GM23338 (cell line): ENCODE measurements at regions not wholly inside any gene's neighbourhood (a gene's known extent, or its start where the extent isn't known, plus 50 kb on each side); places are given as distances from the start of the nearest gene placed in this dataset.

ENCODE experiments used
- ATAC-seq: fragments of 200-7000 bp; cut with Tn5 transposase; 3 replicates; pipeline ENCODE4 v1.9.1; 2020
- DNase-seq: peaks from one replicate; pipeline ENCODE4 v3.0.0-alpha.2; 2015; ENCODE audit warnings: low spot score
- H2AFZ ChIP-seq: fragments of 200-600 bp; sonication (generic); 2 replicates; pipeline ENCODE4 v1.8.0; 2016; ENCODE audit warnings: antibody characterized with exemption, mild to moderate bottlenecking, moderate library complexity
- H3F3A ChIP-seq: fragments of 200-600 bp; sonication (generic); replicated peaks from 2 replicates; pipeline ENCODE4 v1.8.0; 2017; ENCODE audit warnings: antibody characterized with exemption, mixed run types, low read depth
- H3K27ac ChIP-seq: fragments of 200-600 bp; sonication (generic); 2 replicates; pipeline ENCODE4 v1.6.1; 2016; ENCODE audit warnings: low read depth
- H3K27me3 ChIP-seq: fragments of 200-600 bp; sonication (generic); 2 replicates; pipeline ENCODE4 v1.8.0; 2016; ENCODE audit warnings: mild to moderate bottlenecking, mixed run types, moderate library complexity; ENCODE audit not compliant: insufficient read depth
- H3K36me3 ChIP-seq: fragments of 200-600 bp; sonication (generic); 2 replicates; pipeline ENCODE4 v1.8.0; 2016; ENCODE audit warnings: mild to moderate bottlenecking; ENCODE audit not compliant: insufficient read depth
- H3K4me1 ChIP-seq: fragments of 200-600 bp; sonication (generic); 2 replicates; pipeline ENCODE4 v1.8.0; 2016; ENCODE audit warnings: mild to moderate bottlenecking, moderate library complexity; ENCODE audit not compliant: insufficient read depth
- H3K4me2 ChIP-seq: fragments of 200-600 bp; sonication (generic); 2 replicates; pipeline ENCODE4 v1.7.1; 2017; ENCODE audit warnings: mixed run types
- H3K4me3 ChIP-seq: fragments of 200-600 bp; sonication (generic); 2 replicates; pipeline ENCODE4 v1.6.1; 2016; ENCODE audit warnings: mixed run types
- H3K79me2 ChIP-seq: fragments of 200-600 bp; sonication (generic); replicated peaks from 2 replicates; pipeline ENCODE4 v1.8.0; 2017; ENCODE audit warnings: mild to moderate bottlenecking; ENCODE audit not compliant: insufficient read depth
- H3K9me2 ChIP-seq: fragments of 200-600 bp; sonication (generic); 2 replicates; pipeline ENCODE4 v1.8.0; 2017; ENCODE audit not compliant: insufficient read depth
- H4K20me1 ChIP-seq: fragments of 200-600 bp; sonication (generic); replicated peaks from 2 replicates; pipeline ENCODE4 v1.8.0; 2017; ENCODE audit warnings: mild to moderate bottlenecking; ENCODE audit not compliant: insufficient read depth
- H3K27ac Mint-ChIP-seq: 2 replicates; pipeline ENCODE4 v1.8.0; 2020; ENCODE audit warnings: inconsistent platforms, mild to moderate bottlenecking, moderate library complexity, mixed read lengths
- H3K27me3 Mint-ChIP-seq: 3 replicates; pipeline ENCODE4 v1.8.0; 2022; ENCODE audit warnings: low read depth, mild to moderate bottlenecking, moderate library complexity, mixed read lengths, inconsistent platforms; ENCODE audit not compliant: insufficient read depth, poor library complexity
- H3K36me3 Mint-ChIP-seq: 3 replicates; pipeline ENCODE4 v1.8.0; 2021; ENCODE audit warnings: low read depth, mild to moderate bottlenecking, inconsistent platforms, moderate library complexity, mixed read lengths
- H3K4me1 Mint-ChIP-seq: 3 replicates; pipeline ENCODE4 v1.8.0; 2020; ENCODE audit warnings: mild to moderate bottlenecking, inconsistent platforms, mixed read lengths
- H3K4me3 Mint-ChIP-seq: 3 replicates; pipeline ENCODE4 v1.8.0; 2021; ENCODE audit warnings: moderate library complexity, mild to moderate bottlenecking, inconsistent platforms, mixed read lengths
- H3K9me3 Mint-ChIP-seq: 3 replicates; pipeline ENCODE4 v1.8.0; 2020; ENCODE audit warnings: moderate library complexity, mild to moderate bottlenecking, inconsistent platforms, mixed read lengths
- CREB1 ChIP-seq: fragments of 250-450 bp; sonication (Bioruptor Pico); IDR thresholded peaks from 2 replicates; pipeline ENCODE4 v1.5.0; 2020; ENCODE audit warnings: low read depth, mild to moderate bottlenecking, moderate library complexity
- CTCF ChIP-seq, 2 experiments: fragments of 200-600 bp in 1 of 2; sonication (generic) in 1 of 2; conservative IDR thresholded peaks; 2 replicates each; pipeline versions ENCODE4 v1.5.1 to v1.6.1; 2016 to 2017; ENCODE audit warnings: antibody characterized with exemption in 2 of 2, low read depth in 2 of 2, mild to moderate bottlenecking in 2 of 2, moderate library complexity in 1 of 2
- ETS1 ChIP-seq: IDR thresholded peaks from 2 replicates; pipeline ENCODE4 v1.6.1; 2016; ENCODE audit warnings: antibody characterized with exemption
- JUNB ChIP-seq: IDR thresholded peaks from one replicate; pipeline ENCODE4 v1.6.1; 2016; ENCODE audit warnings: antibody characterized with exemption; ENCODE audit not compliant: unreplicated experiment
- NANOG ChIP-seq: IDR thresholded peaks from 2 replicates; pipeline ENCODE4 v1.6.1; 2016; ENCODE audit warnings: antibody characterized with exemption, borderline replicate concordance
- POLR2AphosphoS5 ChIP-seq: IDR thresholded peaks from 2 replicates; pipeline ENCODE4 v1.6.1; 2016; ENCODE audit warnings: antibody characterized with exemption, low read depth
- STAT1 ChIP-seq: IDR thresholded peaks from one replicate; pipeline ENCODE4 v1.6.1; 2016; ENCODE audit warnings: antibody characterized with exemption; ENCODE audit not compliant: unreplicated experiment
- ZNF331 ChIP-seq: fragments of 250-450 bp; sonication (Bioruptor Pico); IDR thresholded peaks from 2 replicates; pipeline ENCODE4 v1.5.0; 2020; ENCODE audit warnings: low read depth, mild to moderate bottlenecking, moderate library complexity

GRCh38 chr1:83627045-83627444, 371.9 kb downstream of the TTLL7 start:
- Mint-ChIP-seq H3K9me3 (peaks cover 4% of the 10 kb centered on the region; the same call in 2 of the 3 replicates), H3K4me1 (peaks cover 17% of the 10 kb centered on the region; the same call in 2 of the 3 replicates), H3K27ac (no peak overlapping the region), H3K27me3 (peaks cover 7% of the 10 kb centered on the region), H3K36me3 (peaks cover 5% of the 10 kb centered on the region; the same call in 1 of the 3 replicates), H3K4me3 (no peak overlapping the region)
- Histone ChIP-seq H3K79me2 (no peaks in the 10 kb centered on the region), H3K36me3 (no peaks in the 10 kb centered on the region), H3K4me1 (0 out of 2 replicates have a peak, but pooled peaks cover 8% of the 10 kb centered on the region), H3K27me3 (no peaks in the 10 kb centered on the region), H2AFZ (no peak overlapping the region), H3K4me2 (no peak overlapping the region), H4K20me1 (no peaks in the 10 kb centered on the region), H3K27ac (no peak overlapping the region), H3K4me3 (no peak overlapping the region), H3F3A (no peaks in the 10 kb centered on the region), H3K9me2 (peaks cover 18% of the 10 kb centered on the region; the same call in 1 of the 2 replicates)
- ATAC-seq (no peak), DNase-seq (no peak)
- TF ChIP-seq STAT1 (no peak), JUNB (no peak), CTCF (conservative IDR thresholded peaks at IDR 0.05; ENCODE audit: low read depth in 2 of 2) (no peak), ETS1 (no peak)

GRCh38 chr1:83626603-83627002, 372.3 kb downstream of the TTLL7 start:
- DNase-seq (no peak), ATAC-seq (no peak)
- no peak overlapping the region for H3K4me3 ChIP-seq
- H4K20me1 ChIP-seq, result no peaks in the 10 kb centered on the region
- no peak overlapping the region for H3K4me3 Mint-ChIP-seq
- no peaks in the 10 kb centered on the region for H3K27me3 ChIP-seq
- no peak overlapping the region for H3K27ac ChIP-seq
- H3K36me3 ChIP-seq, result no peaks in the 10 kb centered on the region
- no peak overlapping the region for H3K4me2 ChIP-seq
- no peak overlapping the region for H3K27ac Mint-ChIP-seq
- H3K9me3 Mint-ChIP-seq, result peaks cover 4% of the 10 kb centered on the region; the same call in 2 of the 3 replicates
- H3K4me1 Mint-ChIP-seq, result peaks cover 13% of the 10 kb centered on the region; the same call in 2 of the 3 replicates
- peaks cover 18% of the 10 kb centered on the region; the same call in 1 of the 2 replicates for H3K9me2 ChIP-seq
- 0 out of 2 replicates have a peak, but pooled peaks cover 5% of the 10 kb centered on the region for H3K4me1 ChIP-seq
- H3K36me3 Mint-ChIP-seq, result peaks cover 5% of the 10 kb centered on the region; the same call in 1 of the 3 replicates
- H3F3A ChIP-seq, result no peaks in the 10 kb centered on the region
- no peaks in the 10 kb centered on the region for H3K79me2 ChIP-seq
- peaks cover 7% of the 10 kb centered on the region for H3K27me3 Mint-ChIP-seq
- no peak overlapping the region for H2AFZ ChIP-seq
- TF ChIP-seq ZNF331 (CRISPR knock-in tag), result no peak
- TF ChIP-seq CREB1, result no peak
- TF ChIP-seq ETS1, result no peak
- TF ChIP-seq NANOG, result no peak
- no peak for TF ChIP-seq CTCF (conservative IDR thresholded peaks at IDR 0.05; ENCODE audit: low read depth in 2 of 2)
- no peak for TF ChIP-seq JUNB
- TF ChIP-seq POLR2AphosphoS5, result no peak
